NCI-H460 (cell line): ENCODE measurements at regions not wholly inside any gene's neighbourhood (a gene's known extent, or its start where the extent isn't known, plus 50 kb on each side); places are given as distances from the start of the nearest gene placed in this dataset.
"Not testable (repeated sequence)": the region's sequence is repeated elsewhere in the genome, so short reads cannot be mapped to it uniquely, and the experiment has no call there.

Source experiments
- DNase-seq: peaks from one replicate; pipeline ENCODE4 v3.0.0-alpha.2; 2016; ENCODE audit warnings: low read depth; ENCODE audit errors: extremely low read depth

DNA sequence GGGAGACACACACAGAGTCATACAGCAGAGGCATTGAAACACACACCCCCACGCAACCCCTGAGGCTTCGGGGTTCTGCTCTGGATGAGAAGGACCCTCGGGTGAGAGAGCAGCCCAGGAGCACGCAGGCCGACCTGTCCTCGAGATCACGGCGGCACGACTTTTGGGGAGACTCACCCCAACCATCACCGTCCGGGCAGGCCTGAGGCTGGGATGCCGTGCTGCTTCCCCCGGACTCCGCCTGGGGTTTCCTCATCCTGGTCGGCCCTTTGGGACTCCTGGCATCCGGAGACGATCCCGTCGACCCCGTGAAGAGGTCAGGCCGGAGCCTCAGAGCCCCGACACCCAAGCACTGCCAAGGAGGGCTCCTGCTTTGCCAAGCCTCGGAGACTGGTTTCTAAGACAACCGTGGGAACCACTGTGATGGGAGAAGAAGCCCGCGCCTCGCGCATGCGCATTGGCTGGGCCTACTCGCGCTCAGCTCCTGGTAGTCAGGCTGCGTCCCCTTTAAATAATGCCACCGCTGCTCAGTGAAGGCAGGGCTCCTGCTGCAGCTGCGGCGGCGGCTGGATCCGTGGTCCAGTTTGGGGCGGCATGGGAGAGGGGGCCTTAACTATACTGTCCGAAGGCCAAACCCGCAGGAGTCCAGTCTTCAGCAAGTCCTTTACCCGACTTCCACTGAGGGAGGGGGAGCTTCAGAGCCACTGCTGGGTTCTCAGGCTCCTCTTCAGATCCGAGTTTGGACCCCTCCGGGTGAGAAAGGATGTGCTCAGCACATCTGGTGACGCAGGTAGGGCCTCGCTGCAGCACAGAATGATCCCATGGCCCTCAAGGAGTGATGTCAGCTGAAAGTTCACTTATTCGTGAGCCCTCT lies 171.4 kb upstream of the ZNF337 start:
- DNase-seq: peak; percentile 37

DNA sequence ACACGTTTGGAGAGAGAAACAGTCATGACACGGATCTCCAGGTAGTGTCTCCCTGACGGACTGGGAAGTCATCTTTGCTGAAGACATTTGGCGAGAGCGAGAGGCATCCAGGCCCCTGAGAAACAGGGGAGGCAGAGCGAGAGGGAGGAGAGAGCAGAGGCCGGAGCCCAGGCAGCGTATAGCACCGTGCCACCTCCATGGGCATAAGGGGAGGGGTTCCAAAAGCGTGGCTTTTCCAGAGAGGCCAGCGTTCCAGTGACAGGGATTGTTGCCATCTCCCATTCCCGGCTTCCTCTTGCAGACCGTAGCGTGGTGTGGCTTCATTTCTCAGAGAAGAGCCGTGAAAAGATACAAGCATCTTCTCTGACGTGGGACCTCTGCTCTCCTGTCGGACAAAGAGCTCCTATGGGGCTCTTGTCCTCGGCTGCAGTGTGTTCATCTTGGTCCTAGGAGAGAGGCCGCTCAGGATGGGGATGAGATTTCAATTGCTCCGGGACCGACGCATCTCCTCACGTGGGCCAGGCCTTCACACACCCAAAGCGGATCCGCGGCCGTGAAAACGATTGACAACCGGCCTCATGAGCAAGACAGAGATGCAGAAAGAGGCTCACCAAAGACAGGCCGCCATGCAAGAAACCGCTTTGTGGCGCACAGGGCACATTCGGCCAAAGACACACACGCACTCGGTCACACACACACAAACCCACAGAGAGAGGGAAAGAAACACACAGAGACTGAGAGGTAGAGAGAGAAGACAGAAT lies 170.5 kb upstream of the ZNF337 start:
- DNase-seq: not testable (repeated sequence)

DNA sequence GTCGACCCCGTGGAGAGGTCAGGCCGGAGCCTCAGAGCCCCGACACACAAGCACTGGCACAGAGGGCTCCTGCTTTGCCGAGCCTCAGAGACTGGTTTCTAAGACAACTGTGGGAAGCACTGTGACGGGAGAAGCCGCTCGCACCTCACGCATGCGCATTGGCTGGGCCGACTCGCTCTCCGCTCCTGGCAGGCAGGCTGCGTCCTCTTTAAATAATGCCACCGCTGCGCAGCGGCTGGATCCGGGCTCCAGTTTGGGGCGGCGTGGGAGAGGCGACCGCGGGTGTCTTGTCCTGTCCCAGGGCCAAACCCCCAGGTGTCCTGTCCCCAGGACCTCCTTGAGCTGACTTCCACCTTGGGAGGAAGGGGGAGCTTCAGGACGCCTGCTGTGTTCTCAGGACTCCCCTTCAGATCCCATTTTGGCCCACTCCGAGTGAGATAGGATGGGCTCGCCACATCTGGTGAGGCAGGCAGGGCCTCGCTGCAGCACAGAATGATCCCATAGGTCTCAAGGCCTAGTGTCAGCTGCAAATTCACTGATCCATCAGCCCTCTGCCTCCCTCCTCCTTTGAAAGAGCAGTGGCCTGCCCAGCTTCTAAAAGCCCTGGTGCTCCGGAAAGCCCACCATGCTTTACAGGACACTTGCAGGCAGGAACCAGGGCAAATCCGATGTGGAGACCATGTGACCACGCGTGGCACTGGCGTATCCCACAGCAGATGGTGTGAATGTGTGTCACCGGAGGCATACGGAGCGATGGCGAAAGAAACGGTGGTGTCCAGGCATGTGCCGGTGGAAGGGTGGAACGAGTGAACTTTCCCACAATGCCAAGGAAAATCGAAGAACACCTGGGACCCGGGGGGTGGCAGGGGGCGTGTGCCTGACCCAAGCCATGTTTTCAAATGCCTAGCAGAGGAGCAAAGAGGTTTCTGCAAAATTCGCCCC lies 169.3 kb upstream of the ZNF337 start:
- DNase-seq: peak; percentile 69

DNA sequence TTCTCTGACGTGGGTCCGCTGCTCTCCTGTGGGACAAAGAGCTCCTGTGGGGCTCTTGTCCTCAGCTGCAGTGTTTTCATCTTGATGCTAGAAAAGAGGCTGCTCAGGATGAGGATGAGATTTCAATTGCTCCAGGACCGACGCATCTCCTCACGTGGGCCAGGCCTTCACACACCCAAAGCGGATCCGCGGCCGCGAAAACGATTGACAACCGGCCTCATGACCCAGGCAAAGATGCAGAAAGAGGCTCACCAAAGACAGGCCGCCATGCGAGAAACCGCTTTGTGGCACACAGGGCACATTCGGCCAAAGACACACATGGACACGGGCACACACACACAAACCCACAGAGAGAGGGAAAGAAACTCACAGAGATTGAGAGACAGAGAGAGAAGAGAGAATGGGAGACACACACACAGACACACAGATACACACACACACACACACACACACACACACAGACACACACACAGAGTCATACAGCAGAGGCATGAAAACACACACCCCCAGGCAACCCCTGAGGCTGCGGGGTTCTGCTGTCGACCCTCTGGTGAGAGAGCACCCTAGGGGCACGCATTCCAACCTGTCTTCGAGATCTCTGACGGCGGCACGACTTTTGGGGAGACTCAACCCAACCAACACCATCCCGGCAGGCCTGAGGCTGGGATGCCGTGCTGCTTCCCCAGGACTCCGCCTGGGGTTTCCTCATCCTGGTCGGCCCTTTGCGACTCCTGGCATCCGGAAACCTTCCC lies 168.5 kb upstream of the ZNF337 start:
- DNase-seq: not testable (repeated sequence)

DNA sequence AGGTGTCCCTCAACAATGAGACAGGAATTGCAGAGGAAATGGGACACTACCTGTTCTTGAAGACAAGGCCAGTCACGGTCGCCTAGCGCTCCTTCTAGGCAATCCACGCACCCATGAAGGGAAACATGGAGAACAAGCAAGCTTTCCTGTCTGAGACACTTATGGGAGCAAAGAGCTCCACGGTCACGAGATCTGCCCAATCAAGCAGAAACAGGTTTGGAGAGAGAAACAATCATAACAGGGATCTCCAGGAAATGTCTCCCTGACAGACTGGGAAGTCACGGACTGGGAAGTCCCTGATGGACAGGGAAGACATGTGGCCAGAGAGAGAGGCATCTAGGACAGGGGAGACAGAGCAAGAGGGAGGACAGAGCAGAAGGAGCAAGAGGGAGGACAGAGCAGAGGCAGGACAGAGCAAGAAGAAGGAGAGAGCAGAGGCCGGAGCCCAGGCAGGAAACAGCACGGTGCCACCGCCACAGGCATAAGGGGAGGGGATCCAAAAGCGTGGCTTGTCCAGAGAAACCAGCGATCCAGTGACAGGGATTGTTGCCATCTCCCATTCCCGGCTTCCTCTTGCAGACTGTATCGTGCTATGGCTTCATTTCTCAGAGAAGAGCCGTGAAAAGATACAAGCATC lies 167.8 kb upstream of the ZNF337 start:
- DNase-seq: no peak

DNA sequence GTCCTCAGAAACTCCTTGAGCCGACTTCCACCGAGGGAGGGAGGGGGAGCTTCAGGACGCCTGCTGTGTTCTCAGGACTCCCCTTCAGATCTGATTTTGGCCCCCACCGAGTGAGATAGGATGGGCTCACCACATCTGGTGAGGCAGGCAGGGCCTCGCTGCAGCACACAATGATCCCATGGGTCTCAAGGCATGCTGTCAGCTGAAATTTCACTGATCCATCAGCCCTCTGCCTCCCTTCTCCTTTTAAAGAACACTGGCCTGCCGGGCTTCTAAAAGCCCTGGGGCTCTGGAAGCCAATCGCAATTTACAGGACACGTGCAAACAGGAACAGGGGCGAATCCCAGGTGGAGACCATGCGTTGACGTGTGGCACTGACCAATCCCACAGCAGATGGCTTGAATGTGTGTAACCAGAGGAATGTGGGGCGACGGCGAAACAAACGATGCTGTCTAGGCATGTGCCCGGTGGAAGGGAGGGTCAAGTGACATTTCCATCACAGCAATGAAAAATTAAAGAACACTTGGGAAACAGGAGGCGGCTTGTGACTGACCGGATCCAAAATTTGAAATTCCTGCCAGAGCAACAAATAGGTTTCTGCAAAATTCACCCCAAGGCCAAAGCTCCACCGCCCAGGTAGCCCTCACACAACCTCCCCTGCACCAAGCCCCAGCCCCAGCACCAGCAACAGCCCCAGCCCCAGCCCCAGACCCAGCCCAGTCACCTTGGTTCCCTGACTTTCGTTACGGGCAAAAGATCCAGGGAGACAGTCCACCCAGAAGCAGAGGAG lies 167.1 kb upstream of the ZNF337 start:
- DNase-seq: no peak

DNA sequence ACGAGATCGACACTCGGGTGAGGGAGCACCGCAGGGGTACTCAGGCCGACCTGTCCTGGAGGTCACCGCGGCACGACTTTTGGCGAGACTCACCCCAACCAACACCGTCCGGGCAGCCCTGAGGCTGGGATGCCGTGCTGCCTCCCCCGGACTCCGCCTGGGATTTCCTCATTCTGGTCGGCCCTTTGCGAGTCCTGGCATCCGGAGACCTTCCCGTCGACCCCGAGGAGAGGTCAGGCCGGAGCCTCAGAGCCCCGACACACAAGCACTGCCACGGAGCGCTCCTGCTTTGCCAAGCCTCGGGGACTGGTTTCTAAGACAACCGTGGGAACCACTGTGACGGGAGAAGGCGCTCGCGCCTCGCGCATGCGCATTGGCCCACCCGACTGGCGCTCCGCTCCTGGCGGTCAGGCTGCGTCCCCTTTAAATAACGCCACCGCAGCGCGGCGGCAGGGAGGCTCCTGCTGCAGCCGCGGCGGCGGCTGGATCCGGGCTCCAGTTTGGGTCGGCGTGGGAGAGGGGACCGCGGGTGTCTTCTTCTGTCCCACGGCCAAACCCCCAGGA lies 166.4 kb upstream of the ZNF337 start:
- DNase-seq: peak; percentile 85

DNA sequence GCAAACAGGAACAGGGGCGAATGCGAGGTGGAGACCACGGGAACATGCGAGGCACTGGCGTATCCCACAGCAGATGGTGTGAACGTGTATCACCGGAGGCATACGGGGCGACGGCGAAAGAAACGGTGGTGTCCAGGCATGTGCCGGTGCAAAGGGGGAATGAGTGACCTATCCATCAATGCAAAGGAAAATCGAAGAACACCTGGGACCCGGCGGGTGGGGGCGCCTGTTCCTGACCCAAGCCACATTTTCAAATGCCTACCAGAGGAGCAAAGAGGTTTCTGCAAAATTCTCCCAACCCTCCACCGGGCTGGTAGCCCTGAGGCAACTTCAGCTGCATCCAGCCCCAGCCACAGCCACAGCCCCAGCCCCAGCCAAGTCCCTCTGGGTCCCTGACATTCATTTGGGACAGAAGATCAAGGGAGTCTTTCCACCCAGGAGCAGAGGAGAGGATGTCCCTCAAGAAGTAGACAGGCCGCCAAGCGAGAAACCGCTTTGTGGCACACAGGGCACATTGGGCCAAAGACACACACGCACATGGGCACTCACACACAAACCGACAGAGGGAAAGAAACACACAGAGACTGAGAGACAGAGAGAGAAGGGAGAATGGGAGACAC lies 164.0 kb upstream of the ZNF337 start:
- no peak for DNase-seq

DNA sequence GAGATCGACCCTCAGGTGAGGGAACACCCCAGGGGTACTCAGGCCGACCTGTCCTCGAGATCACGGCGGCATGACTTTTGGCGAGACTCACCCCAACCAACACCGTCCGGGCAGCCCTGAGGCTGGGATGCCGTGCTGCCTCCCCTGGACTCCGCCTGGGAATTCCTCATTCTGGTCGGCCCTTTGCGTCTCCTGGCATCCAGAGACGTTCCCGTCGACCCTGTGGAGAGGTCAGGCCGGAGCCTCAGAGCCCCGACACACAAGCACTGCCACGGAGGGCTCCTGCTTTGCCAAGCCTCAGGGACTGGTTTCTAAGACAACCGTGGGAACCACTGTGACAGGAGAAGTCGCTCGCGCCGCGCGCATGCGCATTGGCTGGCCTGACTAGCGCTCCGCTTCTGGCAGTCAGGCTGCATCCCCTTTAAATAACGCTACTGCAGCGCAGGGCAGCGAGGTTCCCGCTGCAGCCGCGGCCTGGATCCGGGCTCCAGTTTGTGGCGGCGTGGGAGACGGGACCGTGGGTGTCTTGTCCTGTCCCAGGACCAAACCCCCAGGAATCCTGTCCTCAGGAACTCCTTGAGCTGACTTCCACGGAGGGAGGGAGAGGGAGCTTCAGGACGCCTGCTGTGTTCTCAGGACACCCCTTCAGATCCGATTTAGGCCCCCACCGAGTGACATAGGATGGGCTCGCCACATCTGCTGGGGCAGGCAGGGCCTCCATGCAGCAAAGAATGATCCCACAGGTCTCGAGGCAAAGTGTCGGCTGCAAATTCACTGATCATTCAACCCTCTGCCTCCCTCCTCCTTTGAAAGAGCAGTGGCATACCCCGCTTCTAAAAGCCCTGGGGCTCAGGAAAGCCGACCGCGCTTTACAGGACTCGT lies 163.2 kb upstream of the ZNF337 start:
- DNase-seq: no peak

DNA sequence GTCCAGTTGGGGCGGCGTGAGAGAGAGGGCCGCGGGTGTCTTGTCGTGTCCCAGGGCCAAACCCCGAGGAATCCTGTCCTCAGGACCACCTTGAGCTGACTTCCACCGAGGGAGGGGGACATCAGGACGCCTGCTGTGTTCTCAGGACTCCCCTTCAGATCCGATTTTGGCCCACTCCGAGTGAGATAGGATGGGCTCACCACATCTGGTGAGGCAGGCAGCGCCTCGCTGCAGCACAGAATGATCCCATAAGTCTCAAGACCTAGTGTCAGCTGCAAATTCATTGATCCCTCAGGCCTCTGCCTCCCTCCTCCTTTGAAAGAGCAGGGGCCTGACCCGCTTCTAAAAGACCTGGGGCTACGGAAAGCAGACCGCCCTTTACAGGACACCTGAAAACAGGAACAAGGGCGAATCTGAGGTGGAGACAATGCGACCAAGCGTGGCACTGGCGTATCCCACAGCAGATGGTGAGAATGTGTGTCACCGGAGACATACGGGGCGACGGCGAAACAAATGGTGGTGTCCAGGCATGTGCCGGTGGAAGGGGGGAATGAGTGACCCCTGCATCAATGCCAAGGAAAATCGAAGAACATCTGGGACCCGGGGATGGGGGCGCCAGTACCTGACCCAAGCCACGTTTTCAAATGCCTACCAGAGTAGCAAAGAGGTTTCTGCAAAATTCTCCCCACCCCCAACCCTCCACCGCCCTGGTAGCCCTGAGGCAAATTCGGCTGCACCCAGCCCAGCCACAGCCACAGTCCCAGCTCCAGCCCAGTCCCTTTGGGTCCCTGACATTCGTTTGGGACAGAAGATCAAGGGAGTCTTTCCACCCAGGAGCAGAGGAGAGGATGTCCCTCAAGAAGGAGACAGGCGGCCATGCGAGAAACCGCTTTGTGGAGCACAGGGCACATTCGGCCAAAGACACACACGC lies 162.1 kb upstream of the ZNF337 start:
- no peak for DNase-seq

DNA sequence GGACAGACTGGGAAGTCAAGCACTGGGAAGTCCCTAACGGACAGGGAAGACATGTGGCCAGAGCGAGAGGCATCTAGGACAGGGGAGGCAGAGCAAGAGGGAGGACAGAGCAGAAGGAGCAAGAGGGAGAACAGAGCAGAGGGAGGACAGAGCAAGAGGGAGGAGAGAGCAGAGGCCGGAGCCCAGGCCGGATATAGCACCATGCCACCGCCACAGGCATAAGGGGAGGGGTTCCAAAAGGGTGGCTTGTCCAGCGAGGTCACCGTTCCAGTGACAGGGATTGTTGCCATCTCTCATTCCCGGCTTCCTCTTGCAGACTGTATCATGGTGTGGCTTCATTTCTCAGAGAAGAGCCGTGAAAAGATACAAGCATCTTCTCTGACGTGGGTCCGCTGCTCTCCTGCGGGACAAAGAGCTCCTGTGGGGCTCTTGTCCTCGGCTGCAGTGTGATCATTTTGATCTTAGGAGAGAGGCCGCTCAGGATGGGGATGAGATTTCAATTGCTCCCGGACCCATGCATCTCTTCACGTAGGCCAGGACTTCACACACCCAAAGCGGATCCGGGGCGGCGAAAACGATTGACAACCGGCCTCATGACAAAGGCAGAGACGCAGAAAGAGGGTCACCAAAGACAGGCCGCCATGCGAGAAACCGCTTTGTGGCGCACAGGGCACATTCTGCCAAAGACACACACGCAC lies 160.6 kb upstream of the ZNF337 start:
- DNase-seq: not testable (repeated sequence)

DNA sequence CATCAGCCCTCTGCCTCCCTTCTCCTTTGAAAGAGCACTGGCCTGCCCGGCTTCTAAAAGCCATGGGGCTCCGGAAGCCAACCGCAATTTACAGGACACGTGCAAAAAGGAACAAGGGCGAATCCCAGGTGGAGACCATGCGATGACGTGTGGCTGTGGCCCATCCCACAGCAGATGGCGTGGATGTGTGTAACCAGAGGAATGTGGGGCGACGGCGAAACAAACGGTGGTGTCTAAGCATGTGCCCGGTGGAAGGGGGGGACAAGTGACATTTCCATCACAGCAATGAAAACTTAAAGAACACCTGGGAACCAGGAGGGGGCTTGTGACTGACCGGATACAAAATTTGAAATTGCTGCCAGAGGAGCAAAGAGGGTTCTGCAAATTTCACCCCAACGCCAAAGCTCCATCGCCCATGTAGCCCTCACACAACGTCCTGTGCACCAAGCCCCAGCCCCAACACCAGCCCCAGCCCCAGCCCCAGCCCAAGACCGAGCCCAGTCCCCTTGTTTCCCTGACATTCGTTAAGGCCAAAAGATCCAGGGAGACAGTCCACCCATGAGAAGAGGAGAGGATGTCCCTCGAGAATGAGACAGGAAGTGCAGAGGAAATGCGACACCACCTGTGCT lies 159.7 kb upstream of the ZNF337 start:
- no peak for DNase-seq

DNA sequence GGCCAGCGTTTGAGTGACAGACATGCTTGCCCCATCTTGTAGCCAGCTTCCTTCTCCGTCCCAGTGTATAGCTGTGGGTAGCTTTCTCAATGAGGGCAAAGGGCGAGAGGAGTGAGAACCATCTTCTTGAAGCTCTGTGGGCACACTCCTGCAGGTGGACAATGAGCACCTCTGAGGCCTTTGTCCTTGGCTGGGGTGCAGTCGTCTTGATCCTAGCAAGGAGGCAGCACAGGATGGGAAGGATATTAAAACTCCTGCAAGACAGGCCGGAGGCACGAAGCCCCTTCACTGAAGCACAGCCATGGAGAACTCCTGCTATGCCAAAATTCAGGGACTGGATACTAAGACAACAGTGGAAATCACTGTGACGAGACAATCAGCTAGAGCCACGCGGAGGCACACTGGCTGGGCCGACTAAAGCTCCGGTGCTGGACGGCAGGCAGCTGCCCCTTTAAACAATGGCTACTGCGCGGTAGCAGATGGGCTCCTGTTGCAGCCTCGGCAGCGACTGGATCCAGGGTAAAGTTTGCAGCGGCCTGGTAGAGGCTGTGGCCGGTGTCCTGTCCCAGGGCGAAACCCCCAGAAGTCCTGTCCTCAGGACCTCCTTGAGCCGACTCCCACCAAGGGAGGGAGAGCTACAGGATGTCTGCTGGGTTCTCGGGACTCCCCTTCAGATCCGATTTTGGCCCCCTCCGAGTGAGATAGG lies 159.0 kb upstream of the ZNF337 start:
- DNase-seq: not testable (repeated sequence)

DNA sequence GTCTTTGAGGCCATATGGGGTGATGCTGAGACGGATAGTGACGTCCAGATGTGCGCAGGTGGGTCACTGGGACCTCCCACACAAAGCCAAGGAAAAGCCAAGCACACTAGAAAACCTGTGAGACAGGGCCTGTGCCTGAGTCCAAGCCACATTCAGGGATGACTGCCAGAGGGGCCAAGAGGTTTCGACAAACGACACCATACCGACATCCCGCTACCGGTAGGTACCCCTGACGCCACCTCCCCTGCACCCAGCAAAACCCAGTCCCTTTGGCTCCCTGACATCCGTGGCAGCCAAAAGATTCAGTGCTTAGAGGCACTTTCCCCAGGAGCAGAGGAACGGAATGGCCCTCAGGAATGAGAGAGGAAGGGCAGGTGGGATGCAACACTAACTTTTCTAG lies 158.0 kb upstream of the ZNF337 start:
- DNase-seq: not testable (repeated sequence)
